ENCODE measurements at regions not wholly inside any gene's neighbourhood (a gene's known extent, or its start where the extent isn't known, plus 50 kb on each side); places are given as distances from the start of the nearest gene placed in this dataset.

- Mint-ChIP-seq H3K27ac (no peak overlapping the region), H3K36me3 (ENCODE audit: low read depth) (no peaks in the 10 kb centered on the region), H3K4me1 (no peaks in the 10 kb centered on the region), H3K27me3 (ENCODE audit: low read depth) (peaks cover 53% of the 10 kb centered on the region), H3K9me3 (no peaks in the 10 kb centered on the region), H3K4me3 (no peak overlapping the region)
- TF ChIP-seq CTCF (IDR thresholded peaks at IDR 0.05; ENCODE audit: unreplicated experiment in 3 of 3) = no peak
Observed at GRCh38 chr1:4961935-4962645, 307.7 kb downstream of the AJAP1 start.

- no peak for TF ChIP-seq CTCF (IDR thresholded peaks at IDR 0.05; ENCODE audit: unreplicated experiment in 3 of 3)
Observed at GRCh38 chr1:4960782-4961475, 306.5 kb downstream of the AJAP1 start.

GRCh38 chr1:4960336-4960735, 305.9 kb downstream of the AJAP1 start:
- no peak for TF ChIP-seq CTCF (IDR thresholded peaks at IDR 0.05; ENCODE audit: unreplicated experiment in 3 of 3)
- no peaks in the 10 kb centered on the region for H3K4me1 Mint-ChIP-seq

More at GRCh38 chr1:4960782-4961475, 306.5 kb downstream of the AJAP1 start:
- Mint-ChIP-seq H3K9me3 (peaks cover 2% of the 10 kb centered on the region), H3K36me3 (ENCODE audit: low read depth) (no peaks in the 10 kb centered on the region), H3K27me3 (ENCODE audit: low read depth) (peaks cover 46% of the 10 kb centered on the region), H3K4me3 (no peak overlapping the region), H3K4me1 (no peaks in the 10 kb centered on the region), H3K27ac (no peak overlapping the region)

GRCh38 chr1:4959216-4959615, 304.8 kb downstream of the AJAP1 start:
- peaks cover 6% of the 10 kb centered on the region for H3K9me3 Mint-ChIP-seq
- no peaks in the 10 kb centered on the region for H3K36me3 Mint-ChIP-seq (ENCODE audit: low read depth)
- H3K4me1 Mint-ChIP-seq = no peaks in the 10 kb centered on the region
- no peak overlapping the region for H3K27ac Mint-ChIP-seq
- no peak overlapping the region for H3K4me3 Mint-ChIP-seq
- TF ChIP-seq CTCF (IDR thresholded peaks at IDR 0.05; ENCODE audit: unreplicated experiment in 3 of 3) = no peak
- H3K27me3 Mint-ChIP-seq (ENCODE audit: low read depth) = peaks cover 37% of the 10 kb centered on the region

More at GRCh38 chr1:4960336-4960735, 305.9 kb downstream of the AJAP1 start:
- H3K4me3 Mint-ChIP-seq = no peak overlapping the region
- no peak overlapping the region for H3K27ac Mint-ChIP-seq
- no peaks in the 10 kb centered on the region for H3K36me3 Mint-ChIP-seq (ENCODE audit: low read depth)
- peaks cover 2% of the 10 kb centered on the region for H3K9me3 Mint-ChIP-seq
- H3K27me3 Mint-ChIP-seq (ENCODE audit: low read depth) = peaks cover 40% of the 10 kb centered on the region

- H3K4me3 Mint-ChIP-seq = no peak overlapping the region
Observed at GRCh38 chr1:4957027-4957426, 302.6 kb downstream of the AJAP1 start.

More at GRCh38 chr1:4957027-4957426, 302.6 kb downstream of the AJAP1 start:
- Mint-ChIP-seq H3K9me3 (peaks cover 25% of the 10 kb centered on the region), H3K27me3 (ENCODE audit: low read depth) (peaks cover 24% of the 10 kb centered on the region), H3K4me1 (no peaks in the 10 kb centered on the region), H3K27ac (no peak overlapping the region), H3K36me3 (ENCODE audit: low read depth) (no peaks in the 10 kb centered on the region)
- no peak for TF ChIP-seq CTCF (IDR thresholded peaks at IDR 0.05; ENCODE audit: unreplicated experiment in 3 of 3)
